GM21529 (cell line): ENCODE measurements at regions not wholly inside any gene's neighbourhood (a gene's known extent, or its start where the extent isn't known, plus 50 kb on each side); places are given as distances from the start of the nearest gene placed in this dataset.
A peak's percentile ranks its signal among the peaks of the same experiment; 100 is the strongest.

Source experiments
- ATAC-seq: cut with Tn5 transposase; IDR thresholded peaks from one replicate; pipeline ENCODE4 v1.9.1; 2021; ENCODE audit not compliant: unreplicated experiment

DNA sequence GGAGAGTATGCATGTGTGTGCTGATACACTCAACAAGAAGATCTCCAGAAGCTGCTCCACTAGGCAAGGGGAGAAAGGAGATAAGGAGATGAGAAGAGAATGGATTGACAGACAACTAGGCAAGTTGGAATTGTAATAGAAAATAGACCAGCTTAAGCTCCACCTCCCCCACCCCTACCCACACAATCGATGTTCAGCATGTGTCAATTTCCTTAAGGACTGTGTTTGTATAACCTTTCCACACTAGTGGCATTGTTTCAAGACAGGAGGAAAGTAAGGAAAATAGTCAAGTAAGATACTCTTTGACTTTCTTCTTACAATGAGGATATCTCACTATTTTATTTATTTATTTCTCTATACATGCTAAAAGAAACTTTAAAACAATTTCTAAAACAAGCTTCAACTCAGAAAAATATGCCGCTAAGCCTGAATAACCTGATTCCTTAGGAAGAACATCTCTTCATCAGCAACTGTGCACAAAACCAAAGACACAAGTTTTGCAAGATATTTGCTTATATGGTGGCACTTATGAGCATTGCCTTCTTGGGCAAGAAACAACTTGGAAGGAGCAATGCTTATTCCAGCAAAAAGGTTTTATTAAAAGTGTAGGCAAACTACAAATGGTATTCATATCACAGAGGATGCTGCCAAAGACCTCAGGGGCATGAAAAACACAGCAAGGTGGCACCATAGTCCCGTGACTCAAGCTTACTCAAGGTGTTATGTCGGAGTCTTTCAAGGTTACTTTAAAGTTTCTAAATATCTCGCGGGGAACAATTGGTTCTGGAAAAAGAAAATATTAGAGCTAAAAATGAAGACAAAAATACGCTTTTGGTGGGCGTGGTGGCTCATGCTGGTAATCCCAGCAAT, 249.1 kb downstream of the COL12A1 start:
- no peak for ATAC-seq

DNA sequence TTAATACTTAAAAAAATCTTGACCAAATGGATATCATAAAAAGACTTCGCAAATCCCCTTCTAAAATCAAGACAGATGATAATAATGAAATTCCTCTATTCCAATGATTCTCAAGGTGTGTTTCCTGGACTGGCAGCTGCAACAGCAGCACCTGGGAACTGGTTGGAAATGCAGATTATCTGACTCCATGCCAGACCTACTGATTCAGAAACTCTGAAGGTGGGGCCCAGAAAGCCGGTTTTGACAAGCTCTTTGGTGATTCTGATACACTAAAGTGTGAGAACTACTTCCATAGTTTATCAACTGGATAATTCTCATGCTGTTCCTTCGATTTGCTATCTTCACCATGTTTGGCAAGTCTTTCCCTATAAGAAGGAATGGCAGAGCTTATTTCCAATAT, 252.1 kb downstream of the COL12A1 start:
- ATAC-seq, result no peak

DNA sequence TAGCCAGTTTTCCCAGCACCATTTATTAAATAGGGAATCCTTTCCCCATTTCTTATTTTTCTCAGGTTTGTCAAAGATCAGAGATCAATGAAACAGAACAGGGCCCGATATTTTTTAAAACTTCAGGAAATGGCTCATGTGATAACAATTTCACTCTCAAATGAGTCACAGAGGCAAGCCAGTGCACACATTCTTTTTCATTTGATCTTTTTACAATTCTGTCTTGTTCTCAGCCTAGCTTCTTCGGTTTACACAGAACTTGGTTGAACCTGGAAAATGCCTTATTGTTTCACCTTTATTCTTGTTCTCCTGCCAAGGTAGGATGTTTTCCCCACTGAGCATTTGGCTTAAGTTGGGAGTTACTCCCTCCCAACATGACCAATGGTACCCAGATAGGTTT, 258.9 kb downstream of the COL12A1 start:
- no peak for ATAC-seq

DNA sequence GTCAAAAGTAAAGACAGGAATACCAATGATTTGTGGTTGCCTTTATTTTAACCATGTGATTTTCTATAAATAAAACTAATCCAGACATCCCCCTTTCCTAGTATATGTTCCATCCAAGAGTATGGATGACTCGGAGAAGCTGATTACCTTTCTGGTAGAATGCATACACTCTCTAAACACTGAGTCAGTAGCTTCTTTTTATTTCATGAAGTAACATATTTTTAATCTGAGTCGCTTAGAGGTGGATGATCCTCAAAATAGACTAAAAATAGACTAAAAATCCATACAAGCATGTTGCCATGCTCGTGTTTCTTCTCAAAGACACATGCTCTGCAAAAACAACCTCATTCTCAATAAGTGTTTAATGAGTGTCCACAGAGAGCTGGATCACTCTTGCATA, 263.7 kb downstream of the COL12A1 start:
- no peak for ATAC-seq

DNA sequence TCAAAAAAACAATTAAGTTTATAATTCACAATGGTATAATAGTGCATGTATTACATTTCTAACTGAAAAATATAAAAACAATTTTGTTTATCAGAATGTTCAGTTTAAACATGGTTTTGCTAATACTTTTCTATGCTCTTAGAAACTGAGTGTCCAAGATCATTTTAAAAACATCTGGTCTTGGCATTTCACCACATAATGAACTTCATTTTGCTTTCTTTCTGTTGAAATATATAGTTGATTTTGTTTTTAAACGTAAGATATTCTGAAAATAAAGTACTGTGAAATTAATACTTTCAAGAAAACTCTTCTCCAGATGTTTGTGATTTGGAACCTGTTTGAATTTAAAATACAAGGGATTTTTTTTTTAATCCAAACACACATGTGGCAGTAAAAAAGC, 264.4 kb downstream of the COL12A1 start:
- no peak for ATAC-seq

DNA sequence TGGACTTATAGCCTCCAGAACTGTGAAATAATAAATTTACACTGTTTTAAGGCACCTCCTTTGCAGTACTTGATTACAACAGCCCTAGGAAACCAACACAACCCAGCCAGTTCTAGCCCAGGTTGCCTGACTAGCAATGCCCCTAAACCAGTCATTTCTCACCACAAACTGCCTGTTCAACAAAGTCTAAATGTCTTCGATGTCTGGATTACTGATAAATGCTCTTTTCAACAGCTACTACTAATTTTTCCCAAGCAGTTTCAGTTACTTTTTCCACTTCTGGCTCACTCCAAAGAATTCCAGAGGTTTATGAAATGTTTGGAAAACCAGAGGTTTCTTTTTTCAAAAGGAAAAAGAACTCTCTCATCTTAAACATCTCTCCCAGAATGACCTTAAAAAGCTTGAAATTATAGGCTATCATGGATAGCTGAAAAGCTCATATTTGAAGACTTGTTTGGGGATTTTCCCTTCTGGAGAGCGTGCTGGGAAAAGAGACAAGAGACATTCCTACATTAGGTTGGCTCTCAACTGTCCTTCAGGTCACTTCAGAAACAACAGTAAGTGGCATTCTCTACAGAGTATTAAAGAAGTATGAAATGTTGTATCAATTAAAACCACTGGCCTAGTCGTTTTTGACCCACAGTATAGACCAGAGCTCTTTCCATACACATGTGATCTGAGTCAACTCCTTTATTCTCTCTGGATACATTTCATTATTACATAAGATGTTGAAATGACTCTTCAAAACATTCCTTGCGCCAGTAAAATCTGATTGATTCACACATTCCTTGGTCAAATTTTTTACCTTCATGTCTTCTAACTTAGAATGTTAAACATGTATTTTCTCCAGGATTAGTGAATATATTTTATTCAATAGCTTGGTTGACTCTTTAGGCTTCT, 265.9 kb downstream of the COL12A1 start:
- ATAC-seq, result no peak

DNA sequence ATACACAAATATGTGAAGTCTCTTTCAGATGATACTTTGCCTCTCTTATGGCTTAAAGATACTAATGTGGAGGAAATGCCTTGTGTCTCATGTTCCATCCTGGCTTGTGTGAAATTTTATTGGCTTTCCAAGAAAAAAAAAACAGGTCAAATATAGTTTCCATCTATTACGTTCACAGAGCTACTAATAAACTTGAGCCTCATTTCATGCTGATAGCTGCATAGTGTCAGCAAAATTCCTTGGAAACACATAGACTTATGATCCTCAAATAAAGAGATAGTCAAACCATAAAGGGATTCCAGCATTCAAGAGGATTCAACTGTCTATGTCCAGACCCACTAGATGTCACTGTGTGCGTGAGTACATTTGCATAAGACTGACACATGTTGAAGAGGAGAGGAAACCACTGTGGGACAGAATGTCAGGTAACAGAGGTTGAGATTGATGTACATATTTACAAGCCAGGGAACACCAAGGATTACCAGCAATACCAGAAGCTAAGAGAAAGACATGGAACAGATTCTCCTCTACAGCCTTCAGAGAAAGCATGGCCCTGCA, 266.6 kb downstream of the COL12A1 start:
- ATAC-seq, result no peak

DNA sequence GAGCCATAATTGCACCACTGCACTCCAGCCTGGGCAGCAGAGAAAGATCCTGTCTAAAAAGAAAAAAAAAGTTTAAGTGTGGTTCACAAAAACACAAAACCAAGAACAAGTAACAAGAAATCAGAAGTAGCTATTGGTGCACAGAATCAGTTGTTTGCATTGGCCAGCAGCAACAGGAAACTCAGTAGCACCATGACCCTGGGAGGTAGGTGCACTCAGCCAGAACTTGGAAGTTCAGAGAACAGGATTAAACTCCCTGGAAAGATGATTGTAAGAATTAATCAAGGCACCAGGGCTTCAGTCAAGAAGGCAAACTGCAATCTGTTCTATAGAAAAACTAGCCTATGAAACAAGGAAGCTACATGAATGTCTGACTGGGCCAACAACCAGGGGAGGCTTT, 267.9 kb downstream of the COL12A1 start:
- no peak for ATAC-seq

DNA sequence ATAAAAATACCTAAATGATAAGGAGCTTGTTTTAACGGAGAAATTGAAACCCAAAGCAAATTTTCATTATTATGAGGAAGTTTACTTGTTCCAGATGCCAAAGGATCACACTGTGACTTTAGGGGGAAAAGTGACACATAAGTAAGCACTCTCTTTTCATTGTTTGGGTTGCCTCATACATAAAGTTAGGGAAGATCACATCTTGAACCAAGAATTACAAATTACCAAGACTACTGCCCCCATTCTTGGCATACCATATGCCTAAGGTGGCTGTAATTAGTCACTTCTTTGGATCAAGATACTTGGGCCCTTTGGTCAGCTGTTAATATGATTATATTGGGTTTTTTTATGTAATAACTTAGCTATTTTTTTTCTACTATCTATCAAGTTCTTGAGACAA, 269.0 kb downstream of the COL12A1 start:
- ATAC-seq, result no peak

DNA sequence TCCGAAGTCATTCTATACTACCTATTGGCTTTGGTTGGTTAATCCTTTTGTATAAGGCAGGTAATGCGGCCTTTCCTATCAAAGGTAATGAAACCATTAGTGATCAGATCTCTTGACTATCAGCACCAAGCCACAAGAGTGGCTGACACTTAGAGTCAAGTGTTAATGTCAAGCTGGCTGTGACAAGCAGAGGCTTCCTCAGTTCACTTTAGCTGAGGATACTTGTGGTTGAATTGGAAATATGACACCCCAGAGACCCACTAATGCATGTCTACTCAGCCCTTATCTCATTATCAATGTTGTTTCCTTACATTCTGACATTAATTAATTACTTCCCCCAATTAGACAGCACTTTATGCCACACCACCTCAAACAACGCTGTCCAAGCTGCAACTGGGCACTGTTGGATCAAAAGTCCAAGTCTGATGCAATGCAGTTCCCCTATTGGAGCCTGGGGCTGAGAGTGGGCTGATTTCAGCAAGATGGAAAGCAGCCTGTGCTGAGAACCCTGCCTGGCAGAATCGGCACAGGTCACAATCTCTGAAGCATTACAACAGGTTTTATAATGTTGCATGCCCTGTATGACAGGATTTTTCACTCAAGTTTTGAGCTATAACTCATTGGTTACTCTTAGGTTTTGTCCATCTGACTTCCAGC, 273.5 kb downstream of the COL12A1 start:
- no peak for ATAC-seq

DNA sequence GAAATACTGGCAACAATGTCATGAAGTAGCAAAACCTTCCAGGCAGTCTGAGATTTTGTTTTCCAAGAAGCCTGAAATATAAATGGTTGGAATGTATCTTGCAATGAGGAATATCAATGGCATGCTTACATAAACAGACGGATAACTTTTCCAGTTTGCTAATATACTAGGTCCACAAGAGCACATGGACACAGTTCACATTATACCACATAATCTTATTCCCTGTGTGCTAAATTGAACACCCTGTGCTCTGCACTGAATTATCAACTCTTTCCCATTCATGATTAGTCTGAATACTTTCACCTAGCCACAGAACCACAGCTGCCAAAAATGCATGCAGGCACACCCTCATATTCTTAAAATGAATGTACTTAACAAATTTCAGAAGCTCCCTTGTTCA, 274.3 kb downstream of the COL12A1 start:
- ATAC-seq, result no peak

DNA sequence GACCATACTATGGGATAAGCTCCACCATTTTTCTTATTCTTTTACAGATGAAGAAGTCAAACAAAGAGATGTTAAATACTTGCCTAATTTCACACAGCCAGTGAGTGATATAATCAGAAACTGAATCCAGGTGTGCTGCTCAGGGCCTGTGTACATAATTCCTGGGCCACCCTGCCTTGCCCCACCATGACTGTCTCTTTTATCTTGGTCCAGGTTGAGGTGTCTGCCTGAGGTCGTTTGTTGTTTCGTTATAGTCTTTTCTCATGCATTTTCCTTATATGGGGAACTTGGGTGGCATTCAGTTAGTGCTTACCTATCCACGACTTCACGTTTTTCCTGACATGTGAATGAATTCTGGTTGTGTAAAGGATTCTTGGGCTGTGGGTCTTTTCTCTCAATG, 277.6 kb downstream of the COL12A1 start:
- no peak for ATAC-seq

DNA sequence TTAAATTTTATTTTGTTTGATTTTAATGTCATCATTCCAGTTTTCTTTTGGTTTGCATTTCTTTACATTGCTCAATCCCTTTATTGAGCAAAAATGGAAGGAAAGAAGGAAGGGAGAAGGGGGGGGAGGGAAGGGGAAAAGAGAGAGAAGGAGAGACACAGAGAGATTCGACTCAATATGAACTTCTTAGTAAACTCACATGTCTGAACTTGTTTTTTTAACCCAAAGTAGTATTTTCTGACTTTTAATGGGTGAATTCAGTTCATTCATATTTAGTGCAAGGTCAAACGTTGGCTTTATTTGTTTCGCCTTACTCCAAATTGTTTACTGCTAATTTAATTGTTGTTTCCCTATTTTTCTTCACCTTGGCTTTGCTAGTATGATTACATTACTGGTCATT, 278.6 kb downstream of the COL12A1 start:
- ATAC-seq, result no peak

DNA sequence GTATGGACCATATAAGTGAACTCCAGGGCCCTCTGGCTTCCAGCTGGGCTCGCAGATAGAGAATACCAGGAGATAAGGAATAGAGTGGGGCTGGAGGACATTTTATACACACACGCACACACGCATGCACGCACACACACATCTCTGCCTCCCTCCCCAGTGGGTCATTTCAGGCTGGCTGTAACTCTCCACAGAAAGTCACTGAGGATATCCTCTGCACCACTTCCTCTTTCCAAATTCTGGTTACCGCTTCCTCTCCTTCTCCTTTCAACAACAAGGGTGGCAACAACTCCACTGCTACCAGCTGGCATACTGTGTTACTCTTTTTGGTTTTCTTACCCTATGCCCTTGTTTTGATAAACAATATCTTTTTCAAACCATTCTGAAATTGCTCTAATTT, 280.2 kb downstream of the COL12A1 start:
- ATAC-seq, result peak; percentile 89

DNA sequence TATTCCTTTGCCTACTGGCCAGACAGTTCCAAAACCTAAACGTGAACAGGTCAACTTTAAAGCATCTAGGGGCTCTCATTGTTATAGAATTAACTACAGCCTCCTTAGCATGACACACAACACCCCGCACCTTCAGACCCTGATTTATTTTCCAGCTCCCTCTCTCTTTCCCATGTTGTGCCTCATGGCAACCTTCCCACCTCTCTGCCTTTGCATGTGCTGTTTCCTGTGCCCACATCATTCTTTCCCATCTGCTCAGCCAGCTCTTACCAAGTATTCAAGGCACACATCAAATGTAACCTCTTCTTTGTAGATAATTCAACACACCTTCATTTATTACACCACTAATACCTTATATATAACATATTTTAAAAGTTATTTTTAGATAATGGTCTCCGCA, 291.0 kb downstream of the COL12A1 start:
- no peak for ATAC-seq

DNA sequence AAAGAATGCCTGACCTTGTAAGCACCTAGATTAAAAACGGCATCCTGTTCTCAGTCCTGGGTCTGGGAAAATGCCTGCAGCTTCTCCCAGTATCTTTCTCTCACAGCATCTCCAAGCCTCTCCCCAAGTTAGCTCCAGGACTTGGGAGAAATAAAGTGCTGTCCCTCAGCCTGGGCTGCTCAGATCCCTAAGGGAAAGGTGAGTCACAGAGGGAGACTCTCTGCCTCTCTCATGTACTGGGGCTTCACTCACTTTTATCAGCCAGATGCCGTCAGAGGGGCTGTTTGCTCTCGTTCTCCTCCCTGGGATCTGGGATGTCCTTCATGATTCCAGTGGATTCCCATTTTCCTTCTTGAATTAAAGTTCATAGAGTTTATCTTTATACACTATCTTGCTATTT, 293.6 kb downstream of the COL12A1 start:
- ATAC-seq, result no peak

DNA sequence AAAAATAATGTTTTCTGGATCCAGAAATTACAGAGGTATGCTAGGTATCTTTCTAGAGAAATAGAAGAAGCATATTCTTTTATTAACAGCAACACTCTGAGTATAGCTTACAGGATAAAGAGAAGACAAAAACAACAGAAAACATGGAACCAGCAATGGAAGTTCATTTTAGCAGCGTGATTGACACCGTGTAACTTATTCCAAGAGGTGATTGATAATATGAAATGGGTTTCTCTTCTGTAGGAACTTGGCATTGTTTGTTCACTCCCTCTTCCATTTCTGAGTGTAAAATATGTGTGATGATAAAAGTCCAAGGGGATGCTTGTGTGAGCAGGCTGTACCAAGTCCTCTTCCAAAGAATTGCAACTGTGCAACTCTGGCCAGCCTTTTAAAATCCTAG, 303.0 kb downstream of the COL12A1 start:
- no peak for ATAC-seq

DNA sequence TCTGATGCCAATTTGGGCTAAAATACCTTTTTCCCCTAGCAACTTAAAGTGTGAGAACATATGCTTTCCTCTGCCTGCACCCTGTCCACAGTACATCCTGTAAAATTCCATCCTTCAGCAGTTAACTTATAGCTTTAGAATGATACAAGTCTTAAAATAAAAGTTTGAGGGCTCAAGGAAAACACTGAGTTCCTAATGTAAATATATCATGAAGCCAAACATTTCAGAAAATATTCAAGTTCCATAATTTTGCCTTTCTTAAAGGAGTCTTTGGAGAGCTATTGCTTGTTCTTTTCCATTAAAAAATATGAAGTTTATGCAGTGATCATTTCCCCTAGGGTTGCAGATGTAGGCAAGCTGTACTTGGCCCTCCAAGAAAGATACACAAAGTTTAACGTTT, 303.8 kb downstream of the COL12A1 start:
- ATAC-seq, result no peak

DNA sequence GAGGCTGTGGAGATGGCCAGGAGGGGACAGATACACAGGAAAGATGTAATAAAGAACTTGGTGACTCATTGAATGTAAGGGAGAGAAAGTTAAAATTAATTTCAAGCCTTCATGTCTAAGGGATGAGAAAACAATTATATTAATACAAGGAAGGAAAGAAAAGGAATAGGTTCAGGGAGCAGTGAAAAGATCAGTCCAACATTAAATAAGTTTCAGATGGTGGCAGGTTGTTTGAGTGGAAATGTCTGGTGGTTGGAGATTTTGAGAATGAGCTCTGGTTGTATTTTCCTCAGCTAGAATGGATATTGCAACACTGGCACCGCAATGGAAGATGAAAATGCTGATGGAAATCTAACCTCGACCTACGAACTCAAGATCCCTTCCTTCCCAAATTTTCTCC, 304.3 kb downstream of the COL12A1 start:
- ATAC-seq, result no peak

DNA sequence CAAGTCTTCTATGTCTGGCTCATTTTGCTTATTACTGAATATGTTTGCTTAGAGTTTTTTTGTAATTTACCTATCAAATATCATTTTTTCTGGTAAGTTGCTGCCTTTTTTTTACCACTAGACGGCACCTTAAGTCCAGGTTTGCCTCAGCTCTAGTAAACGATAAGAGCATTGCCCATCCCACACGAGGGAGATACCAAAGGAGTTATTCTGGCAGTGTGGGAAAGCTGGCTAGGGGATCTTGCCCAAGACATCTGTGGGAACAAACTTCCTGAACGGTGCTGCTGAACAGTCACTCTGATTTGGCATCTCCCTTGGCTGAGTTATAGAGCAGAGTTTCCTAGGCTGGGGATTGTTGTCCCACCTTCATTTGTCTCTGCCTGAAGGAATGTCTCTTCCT, 306.4 kb downstream of the COL12A1 start:
- ATAC-seq, result no peak

DNA sequence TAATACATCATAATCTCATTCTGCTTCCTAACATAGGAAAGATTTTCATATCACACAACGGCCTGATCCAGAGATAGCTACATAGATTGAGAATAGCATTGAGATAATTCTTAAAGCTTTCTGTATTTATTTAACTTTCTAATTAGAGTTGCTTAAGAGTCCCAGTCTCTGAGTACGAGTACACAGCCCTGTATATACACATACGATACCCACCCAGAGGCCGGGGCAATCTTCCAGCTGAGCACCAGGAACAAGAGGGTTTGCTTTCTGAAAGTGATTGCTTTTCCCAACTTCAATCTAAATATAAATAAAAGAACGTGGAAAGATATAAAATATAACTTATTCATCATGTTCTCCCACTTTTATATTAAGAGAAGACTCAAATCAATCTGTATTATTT, 313.8 kb downstream of the COL12A1 start:
- no peak for ATAC-seq
